ENCODE measurements at regions not wholly inside any gene's neighbourhood (a gene's known extent, or its start where the extent isn't known, plus 50 kb on each side); places are given as distances from the start of the nearest gene placed in this dataset.

- TF ChIP-seq, protein P1, sequence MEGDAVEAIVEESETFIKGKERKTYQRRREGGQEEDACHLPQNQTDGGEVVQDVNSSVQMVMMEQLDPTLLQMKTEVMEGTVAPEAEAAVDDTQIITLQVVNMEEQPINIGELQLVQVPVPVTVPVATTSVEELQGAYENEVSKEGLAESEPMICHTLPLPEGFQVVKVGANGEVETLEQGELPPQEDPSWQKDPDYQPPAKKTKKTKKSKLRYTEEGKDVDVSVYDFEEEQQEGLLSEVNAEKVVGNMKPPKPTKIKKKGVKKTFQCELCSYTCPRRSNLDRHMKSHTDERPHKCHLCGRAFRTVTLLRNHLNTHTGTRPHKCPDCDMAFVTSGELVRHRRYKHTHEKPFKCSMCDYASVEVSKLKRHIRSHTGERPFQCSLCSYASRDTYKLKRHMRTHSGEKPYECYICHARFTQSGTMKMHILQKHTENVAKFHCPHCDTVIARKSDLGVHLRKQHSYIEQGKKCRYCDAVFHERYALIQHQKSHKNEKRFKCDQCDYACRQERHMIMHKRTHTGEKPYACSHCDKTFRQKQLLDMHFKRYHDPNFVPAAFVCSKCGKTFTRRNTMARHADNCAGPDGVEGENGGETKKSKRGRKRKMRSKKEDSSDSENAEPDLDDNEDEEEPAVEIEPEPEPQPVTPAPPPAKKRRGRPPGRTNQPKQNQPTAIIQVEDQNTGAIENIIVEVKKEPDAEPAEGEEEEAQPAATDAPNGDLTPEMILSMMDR (conservative IDR thresholded peaks at IDR 0.05): no peak
- H3K27ac ChIP-seq: no peak overlapping the region
Observed at GRCh38 chr1:239457491-239458143, 71.2 kb downstream of the CHRM3 start.

- no peak overlapping the region for H3K27ac ChIP-seq
- TF ChIP-seq, protein P1 (conservative IDR thresholded peaks at IDR 0.05): no peak
Observed at GRCh38 chr1:239458144-239458500, 71.8 kb downstream of the CHRM3 start.

- H3K27ac ChIP-seq: no peak overlapping the region
- TF ChIP-seq, protein P1 (conservative IDR thresholded peaks at IDR 0.05): no peak
Observed at GRCh38 chr1:239467730-239468129, 81.4 kb downstream of the CHRM3 start.

- H3K27ac ChIP-seq: no peak overlapping the region
- TF ChIP-seq, protein P1 (conservative IDR thresholded peaks at IDR 0.05): no peak
Observed at GRCh38 chr1:239478069-239478468, 91.7 kb downstream of the CHRM3 start.

- no peak overlapping the region for H3K27ac ChIP-seq
- TF ChIP-seq, protein P1 (conservative IDR thresholded peaks at IDR 0.05): no peak
Observed at GRCh38 chr1:239483391-239483790, 97.0 kb downstream of the CHRM3 start.

- no peak overlapping the region for H3K27ac ChIP-seq
- TF ChIP-seq, protein P1 (conservative IDR thresholded peaks at IDR 0.05): no peak
Observed at GRCh38 chr1:239493811-239494414, 107.5 kb downstream of the CHRM3 start.

- H3K27ac ChIP-seq: no peak overlapping the region
- TF ChIP-seq, protein P1 (conservative IDR thresholded peaks at IDR 0.05): no peak
Observed at GRCh38 chr1:239505094-239505493, 118.7 kb downstream of the CHRM3 start.
